ENCODE measurements at regions not wholly inside any gene's neighbourhood (a gene's known extent, or its start where the extent isn't known, plus 50 kb on each side); places are given as distances from the start of the nearest gene placed in this dataset.

DNA sequence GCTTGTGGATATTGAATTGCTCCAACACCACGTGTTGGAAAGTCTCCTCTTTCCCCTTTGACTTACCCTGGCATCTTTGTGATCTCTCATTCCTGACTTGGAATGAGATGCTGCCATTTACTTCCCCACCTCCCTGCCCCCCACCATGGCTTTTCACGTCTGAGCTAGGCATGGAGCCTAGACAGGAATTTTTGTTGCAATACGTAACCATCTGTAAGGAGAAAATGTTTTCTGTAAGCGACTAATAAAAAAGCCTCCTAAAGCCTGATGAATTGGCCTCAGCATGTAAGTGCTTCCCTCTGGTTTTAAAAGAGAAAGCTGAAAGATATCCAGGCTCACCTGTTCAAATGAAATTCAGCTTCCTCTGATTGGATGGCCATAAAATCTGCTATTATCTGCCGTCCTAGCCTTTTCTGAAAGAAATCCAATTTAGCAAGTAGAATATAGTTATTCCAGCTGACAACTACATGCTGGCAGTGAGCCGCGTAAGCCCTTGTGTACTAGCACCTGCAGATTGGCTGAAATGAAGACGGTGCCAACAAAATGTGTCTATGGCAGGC, 200.1 kb downstream of the NSG2 start:
- Histone ChIP-seq H3K9ac (ENCODE audit: low read depth in 1 of 3, low read length in 3 of 3) (no peak overlapping the region), H3K27ac (ENCODE audit: low read depth, low read length) (no peak overlapping the region), H3K27me3 (ENCODE audit: control insufficient read depth in 3 of 3, insufficient read depth in 3 of 3, low read length in 3 of 3) (peaks cover 0 to 2% (median 0%) of the 10 kb centered on the region in 3 donors), H3K4me1 (ENCODE audit: control insufficient read depth in 3 of 3, insufficient read depth in 3 of 3, low read length in 3 of 3) (no peaks in the 10 kb centered on the region), H3K36me3 (ENCODE audit: control insufficient read depth in 3 of 3, insufficient read depth in 3 of 3, low read length in 3 of 3) (no peaks in the 10 kb centered on the region), H3K9me3 (ENCODE audit: control insufficient read depth in 3 of 3, low read length in 3 of 3) (no peaks in the 10 kb centered on the region), H3K4me3 (ENCODE audit: low read length in 3 of 3) (no peak overlapping the region)

DNA sequence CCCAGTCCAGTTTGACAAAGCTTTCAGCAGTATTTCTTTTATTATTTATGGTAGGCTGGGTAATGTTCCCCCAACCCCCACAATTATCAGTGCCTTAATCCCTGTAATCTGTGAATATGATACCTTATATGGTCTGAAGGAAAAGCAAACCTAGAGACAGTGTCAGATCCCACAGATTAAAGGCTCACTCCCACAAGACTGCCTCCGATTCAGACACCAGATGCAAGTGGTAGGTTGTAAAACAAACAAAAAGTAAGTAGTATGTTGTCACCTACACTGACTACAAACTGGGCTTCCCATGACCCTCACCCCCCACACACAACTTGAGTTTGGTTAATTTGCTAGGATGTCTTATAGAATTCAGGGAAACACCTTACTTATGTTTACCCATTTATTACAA, 201.2 kb downstream of the NSG2 start:
- H3K36me3 ChIP-seq (ENCODE audit: control insufficient read depth in 3 of 3, insufficient read depth in 3 of 3, low read length in 3 of 3), result no peaks in the 10 kb centered on the region
- no peaks in the 10 kb centered on the region for H3K9me3 ChIP-seq (ENCODE audit: control insufficient read depth in 3 of 3, low read length in 3 of 3)
- no peak overlapping the region for H3K27ac ChIP-seq (ENCODE audit: low read depth, low read length)
- no peaks in the 10 kb centered on the region for H3K4me1 ChIP-seq (ENCODE audit: control insufficient read depth in 3 of 3, insufficient read depth in 3 of 3, low read length in 3 of 3)
- no peak overlapping the region for H3K9ac ChIP-seq (ENCODE audit: low read depth in 1 of 3, low read length in 3 of 3)
- no peak overlapping the region for H3K4me3 ChIP-seq (ENCODE audit: low read length in 3 of 3)
- peaks cover 0 to 2% (median 0%) of the 10 kb centered on the region in 3 donors for H3K27me3 ChIP-seq (ENCODE audit: control insufficient read depth in 3 of 3, insufficient read depth in 3 of 3, low read length in 3 of 3)

GRCh38 chr5:174247301-174247700, 201.8 kb downstream of the NSG2 start:
- H3K4me1 ChIP-seq (ENCODE audit: control insufficient read depth in 3 of 3, insufficient read depth in 3 of 3, low read length in 3 of 3), result no peaks in the 10 kb centered on the region
- peaks cover 0 to 2% (median 0%) of the 10 kb centered on the region in 3 donors for H3K27me3 ChIP-seq (ENCODE audit: control insufficient read depth in 3 of 3, insufficient read depth in 3 of 3, low read length in 3 of 3)
- no peak overlapping the region for H3K4me3 ChIP-seq (ENCODE audit: low read length in 3 of 3)
- H3K27ac ChIP-seq (ENCODE audit: low read depth, low read length), result no peak overlapping the region
- H3K36me3 ChIP-seq (ENCODE audit: control insufficient read depth in 3 of 3, insufficient read depth in 3 of 3, low read length in 3 of 3), result no peaks in the 10 kb centered on the region
- H3K9me3 ChIP-seq (ENCODE audit: control insufficient read depth in 3 of 3, low read length in 3 of 3), result no peaks in the 10 kb centered on the region
- no peak overlapping the region for H3K9ac ChIP-seq (ENCODE audit: low read depth in 1 of 3, low read length in 3 of 3)

DNA sequence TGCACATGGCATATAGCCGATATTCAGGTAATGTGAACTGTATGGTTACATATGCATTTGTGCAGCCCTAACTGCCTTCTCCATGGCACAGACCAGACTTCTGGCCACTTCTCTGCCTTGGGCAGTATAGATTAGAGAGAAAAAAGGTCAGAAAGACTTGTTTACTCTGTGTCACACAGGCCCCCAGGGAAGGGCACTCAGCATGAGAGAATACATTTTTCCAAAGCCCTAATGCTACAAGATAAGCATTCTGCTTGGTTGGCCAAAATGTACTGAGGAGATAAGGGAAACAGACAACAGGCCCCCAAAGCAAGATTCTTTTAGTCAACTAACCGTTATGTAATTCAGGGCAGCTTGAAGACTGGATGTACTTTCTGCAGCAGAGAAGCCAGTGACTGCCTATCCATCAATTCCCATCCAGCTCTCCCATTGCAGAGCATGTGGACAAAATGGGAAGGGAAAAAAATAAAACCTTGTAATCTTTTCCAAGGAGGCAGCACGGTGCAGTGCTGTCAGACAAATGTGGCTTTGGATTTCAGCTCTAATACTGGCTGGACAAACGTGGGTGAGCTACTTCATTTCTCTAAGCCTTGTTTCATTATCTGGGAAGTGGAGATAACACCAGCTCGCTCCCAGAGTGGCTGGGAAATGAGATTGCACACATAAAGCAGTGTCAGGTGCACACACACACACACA, 205.9 kb downstream of the NSG2 start:
- Histone ChIP-seq H3K4me3 (ENCODE audit: low read length in 3 of 3) (no peak overlapping the region), H3K27me3 (ENCODE audit: control insufficient read depth in 3 of 3, insufficient read depth in 3 of 3, low read length in 3 of 3) (peaks cover 0 to 2% (median 0%) of the 10 kb centered on the region in 3 donors), H3K9ac (ENCODE audit: low read depth in 1 of 3, low read length in 3 of 3) (no peak overlapping the region), H3K4me1 (ENCODE audit: control insufficient read depth in 3 of 3, insufficient read depth in 3 of 3, low read length in 3 of 3) (no peaks in the 10 kb centered on the region), H3K36me3 (ENCODE audit: control insufficient read depth in 3 of 3, insufficient read depth in 3 of 3, low read length in 3 of 3) (no peaks in the 10 kb centered on the region), H3K27ac (ENCODE audit: low read depth, low read length) (no peak overlapping the region), H3K9me3 (ENCODE audit: control insufficient read depth in 3 of 3, low read length in 3 of 3) (no peaks in the 10 kb centered on the region)

- H3K27me3 ChIP-seq (ENCODE audit: control insufficient read depth in 3 of 3, insufficient read depth in 3 of 3, low read length in 3 of 3), result peaks cover 0 to 2% (median 0%) of the 10 kb centered on the region in 3 donors
These were observed 206.6 kb downstream of the NSG2 start for GRCh38 chr5:174252121-174252520.

DNA sequence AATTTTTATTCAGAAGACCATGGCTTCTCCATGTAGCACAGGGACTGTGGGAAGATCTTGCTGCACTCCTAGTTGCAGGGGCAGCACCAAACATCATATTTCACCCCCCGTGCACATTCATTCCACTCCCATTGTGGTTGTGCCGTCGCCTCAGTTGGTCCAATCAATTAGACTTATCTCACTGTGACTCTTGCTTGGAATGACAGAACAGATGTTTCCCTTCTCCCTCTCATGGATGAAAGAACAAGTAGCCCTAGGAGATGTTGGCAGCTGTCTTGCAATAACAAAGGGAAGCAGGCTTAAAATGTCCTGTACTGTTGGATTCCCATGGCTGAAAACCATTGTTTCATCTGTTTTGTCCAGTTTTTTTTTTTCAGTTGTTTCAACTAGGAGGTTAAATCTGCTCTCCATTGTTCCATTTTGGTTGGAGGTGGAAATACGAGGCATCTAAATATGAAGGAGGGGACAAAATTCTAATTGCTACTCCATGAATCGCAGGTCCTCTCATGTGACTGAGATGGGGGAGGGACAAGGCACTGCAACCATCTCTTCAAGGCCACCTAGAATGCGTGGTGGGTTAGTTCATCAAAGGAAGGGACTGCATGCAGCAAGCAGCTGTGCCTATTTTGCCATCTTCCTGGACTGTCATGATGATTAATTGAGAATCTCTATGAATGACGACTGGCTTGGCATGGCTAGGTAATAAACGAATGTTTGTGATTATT, 214.4 kb downstream of the NSG2 start:
- H3K9me3 ChIP-seq (ENCODE audit: control insufficient read depth in 3 of 3, low read length in 3 of 3), result no peaks in the 10 kb centered on the region
- no peaks in the 10 kb centered on the region for H3K36me3 ChIP-seq (ENCODE audit: control insufficient read depth in 3 of 3, insufficient read depth in 3 of 3, low read length in 3 of 3)
- H3K27me3 ChIP-seq (ENCODE audit: control insufficient read depth in 3 of 3, insufficient read depth in 3 of 3, low read length in 3 of 3), result peaks cover 0 to 2% (median 0%) of the 10 kb centered on the region in 3 donors
- no peak overlapping the region for H3K4me3 ChIP-seq (ENCODE audit: low read length in 3 of 3)
- no peak overlapping the region for H3K27ac ChIP-seq (ENCODE audit: low read depth, low read length)
- no peaks in the 10 kb centered on the region for H3K4me1 ChIP-seq (ENCODE audit: control insufficient read depth in 3 of 3, insufficient read depth in 3 of 3, low read length in 3 of 3)
- no peak overlapping the region for H3K9ac ChIP-seq (ENCODE audit: low read depth in 1 of 3, low read length in 3 of 3)

More at GRCh38 chr5:174252121-174252520, 206.6 kb downstream of the NSG2 start:
- H3K36me3 ChIP-seq (ENCODE audit: control insufficient read depth in 3 of 3, insufficient read depth in 3 of 3, low read length in 3 of 3), result no peaks in the 10 kb centered on the region
- H3K4me1 ChIP-seq (ENCODE audit: control insufficient read depth in 3 of 3, insufficient read depth in 3 of 3, low read length in 3 of 3), result no peaks in the 10 kb centered on the region
- no peak overlapping the region for H3K4me3 ChIP-seq (ENCODE audit: low read length in 3 of 3)
- H3K27ac ChIP-seq (ENCODE audit: low read depth, low read length), result no peak overlapping the region
- no peaks in the 10 kb centered on the region for H3K9me3 ChIP-seq (ENCODE audit: control insufficient read depth in 3 of 3, low read length in 3 of 3)
- no peak overlapping the region for H3K9ac ChIP-seq (ENCODE audit: low read depth in 1 of 3, low read length in 3 of 3)

DNA sequence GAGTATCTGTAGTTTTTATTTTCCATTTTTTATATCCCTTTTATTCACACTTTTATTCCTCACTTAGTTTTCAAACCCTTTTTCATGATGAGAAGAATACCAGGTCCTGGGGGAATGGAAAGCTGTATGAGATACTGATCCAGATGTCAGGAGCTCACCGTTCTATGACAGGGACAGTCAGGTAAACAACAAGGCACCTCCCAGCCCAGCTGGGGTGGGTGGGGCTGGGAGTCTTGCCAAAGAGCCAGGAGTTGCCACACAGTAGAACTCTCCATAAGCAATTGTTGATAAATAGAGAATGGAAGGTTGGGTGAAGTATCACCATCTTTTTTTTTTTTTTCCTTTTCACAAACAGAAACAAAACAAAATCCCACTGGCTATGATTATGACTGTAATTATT, 225.8 kb downstream of the NSG2 start:
- Histone ChIP-seq H3K9me3 (ENCODE audit: control insufficient read depth in 3 of 3, low read length in 3 of 3) (peaks cover 0 to 2% (median 0%) of the 10 kb centered on the region in 3 donors), H3K36me3 (ENCODE audit: control insufficient read depth in 3 of 3, insufficient read depth in 3 of 3, low read length in 3 of 3) (no peaks in the 10 kb centered on the region), H3K4me1 (ENCODE audit: control insufficient read depth in 3 of 3, insufficient read depth in 3 of 3, low read length in 3 of 3) (no peaks in the 10 kb centered on the region), H3K9ac (ENCODE audit: low read depth in 1 of 3, low read length in 3 of 3) (no peak overlapping the region), H3K27ac (ENCODE audit: low read depth, low read length) (no peak overlapping the region), H3K4me3 (ENCODE audit: low read length in 3 of 3) (no peak overlapping the region), H3K27me3 (ENCODE audit: control insufficient read depth in 3 of 3, insufficient read depth in 3 of 3, low read length in 3 of 3) (peaks cover 0 to 2% (median 0%) of the 10 kb centered on the region in 3 donors)

DNA sequence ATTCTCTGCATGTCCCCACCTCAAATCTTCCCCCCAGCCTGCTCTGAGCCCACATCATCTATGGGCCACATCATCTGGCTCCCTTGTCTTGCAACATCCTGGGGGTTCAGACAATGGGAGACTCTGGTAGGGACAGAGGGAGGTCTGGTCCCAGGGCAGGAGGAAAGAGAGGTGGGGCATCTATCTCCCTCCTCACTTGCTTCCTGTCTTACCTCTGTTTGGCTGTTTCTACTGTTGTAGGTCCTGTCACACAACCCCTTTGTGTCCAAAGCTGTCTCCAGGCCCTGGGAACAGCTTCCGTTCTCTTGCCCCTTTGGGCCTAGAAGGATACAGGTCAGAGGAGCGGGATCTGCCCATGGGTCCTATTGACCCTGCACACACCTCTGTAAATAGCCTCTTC, 227.2 kb downstream of the NSG2 start:
- H3K27ac ChIP-seq (ENCODE audit: low read depth, low read length), result no peak overlapping the region
- no peak overlapping the region for H3K4me3 ChIP-seq (ENCODE audit: low read length in 3 of 3)
- H3K9me3 ChIP-seq (ENCODE audit: control insufficient read depth in 3 of 3, low read length in 3 of 3), result peaks cover 0 to 2% (median 0%) of the 10 kb centered on the region in 3 donors
- no peaks in the 10 kb centered on the region for H3K36me3 ChIP-seq (ENCODE audit: control insufficient read depth in 3 of 3, insufficient read depth in 3 of 3, low read length in 3 of 3)
- no peaks in the 10 kb centered on the region for H3K4me1 ChIP-seq (ENCODE audit: control insufficient read depth in 3 of 3, insufficient read depth in 3 of 3, low read length in 3 of 3)
- H3K9ac ChIP-seq (ENCODE audit: low read depth in 1 of 3, low read length in 3 of 3), result no peak overlapping the region
- peaks cover 0 to 2% (median 0%) of the 10 kb centered on the region in 3 donors for H3K27me3 ChIP-seq (ENCODE audit: control insufficient read depth in 3 of 3, insufficient read depth in 3 of 3, low read length in 3 of 3)

DNA sequence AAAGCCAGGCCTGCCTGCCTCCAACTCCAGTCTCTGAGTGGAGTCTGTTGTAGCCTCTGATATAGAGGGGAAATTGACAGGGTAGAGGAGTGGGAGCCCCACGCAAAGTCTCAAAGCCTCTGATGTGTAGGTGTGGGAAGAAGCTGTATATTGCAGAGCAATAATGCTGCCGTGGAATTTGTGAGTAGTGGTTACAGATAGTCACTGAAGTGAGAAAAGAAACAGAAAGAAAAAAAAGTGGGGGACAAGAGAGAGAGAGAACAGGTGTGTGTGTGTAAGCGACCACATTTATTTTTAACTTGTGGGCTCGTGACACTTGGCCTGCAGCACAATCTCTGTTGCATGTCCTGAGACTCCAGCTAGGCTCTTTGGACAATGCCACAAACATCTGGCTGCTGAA, 227.8 kb downstream of the NSG2 start:
- Histone ChIP-seq H3K4me3 (ENCODE audit: low read length in 3 of 3) (no peak overlapping the region), H3K27ac (ENCODE audit: low read depth, low read length) (no peak overlapping the region), H3K9ac (ENCODE audit: low read depth in 1 of 3, low read length in 3 of 3) (no peak overlapping the region), H3K27me3 (ENCODE audit: control insufficient read depth in 3 of 3, insufficient read depth in 3 of 3, low read length in 3 of 3) (peaks cover 0 to 2% (median 0%) of the 10 kb centered on the region in 3 donors), H3K36me3 (ENCODE audit: control insufficient read depth in 3 of 3, insufficient read depth in 3 of 3, low read length in 3 of 3) (no peaks in the 10 kb centered on the region), H3K9me3 (ENCODE audit: control insufficient read depth in 3 of 3, low read length in 3 of 3) (peaks cover 0 to 2% (median 0%) of the 10 kb centered on the region in 3 donors), H3K4me1 (ENCODE audit: control insufficient read depth in 3 of 3, insufficient read depth in 3 of 3, low read length in 3 of 3) (no peaks in the 10 kb centered on the region)

DNA sequence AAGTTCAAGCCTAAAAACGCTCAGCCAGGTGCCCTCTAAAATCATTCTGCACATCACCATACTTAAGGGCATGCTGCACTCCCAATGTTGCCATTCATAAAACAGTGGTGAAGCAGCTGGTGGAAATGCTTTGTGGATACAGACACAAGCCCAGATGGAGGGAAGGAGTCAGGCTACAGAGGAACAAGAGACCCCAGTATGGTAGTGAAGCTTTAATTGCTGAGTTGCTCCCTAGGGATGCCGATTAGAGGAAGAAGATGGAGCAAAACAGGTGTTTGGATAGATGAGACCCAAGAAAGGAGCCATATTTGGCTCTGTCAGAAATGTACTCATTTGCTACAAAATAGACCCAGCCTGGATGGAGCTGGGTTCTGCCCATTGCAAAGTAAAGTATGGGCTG, 230.5 kb downstream of the NSG2 start:
- Histone ChIP-seq H3K4me3 (ENCODE audit: low read length in 3 of 3) (no peak overlapping the region), H3K27me3 (ENCODE audit: control insufficient read depth in 3 of 3, insufficient read depth in 3 of 3, low read length in 3 of 3) (peaks cover 0 to 2% (median 0%) of the 10 kb centered on the region in 3 donors), H3K4me1 (ENCODE audit: control insufficient read depth in 3 of 3, insufficient read depth in 3 of 3, low read length in 3 of 3) (no peaks in the 10 kb centered on the region), H3K36me3 (ENCODE audit: control insufficient read depth in 3 of 3, insufficient read depth in 3 of 3, low read length in 3 of 3) (no peaks in the 10 kb centered on the region), H3K9me3 (ENCODE audit: control insufficient read depth in 3 of 3, low read length in 3 of 3) (peaks cover 0 to 2% (median 0%) of the 10 kb centered on the region in 3 donors), H3K9ac (ENCODE audit: low read depth in 1 of 3, low read length in 3 of 3) (no peak overlapping the region), H3K27ac (ENCODE audit: low read depth, low read length) (no peak overlapping the region)
